ENCODE measurements at regions not wholly inside any gene's neighbourhood (a gene's known extent, or its start where the extent isn't known, plus 50 kb on each side); places are given as distances from the start of the nearest gene placed in this dataset.
A peak's percentile ranks its signal among the peaks of the same experiment; 100 is the strongest.

- intact Hi-C loops (cut with micrococcal nuclease), result loop anchor here (5.0 kb wide), 1 partner anchor 42 kb away; no protein-coding TSS in a partner anchor
- POLR2A ChIA-PET (ENCODE audit: unreplicated experiment), result no interaction called here
These were observed 142.7 kb downstream of the SMAD6 start for GRCh38 chr15:66844747-66845145.

More at GRCh38 chr15:66844747-66845145, 142.7 kb downstream of the SMAD6 start:
- Histone ChIP-seq H2AFZ (replicated peaks; ENCODE audit: low read length, poor library complexity) (no peak overlapping the region), H3K4me3 (ENCODE audit: insufficient read depth, low read depth, low read length) (no peak overlapping the region), H3K36me3 (ENCODE audit: control insufficient read depth, insufficient read depth, low read length) (peaks cover 1% of the 10 kb centered on the region; the same call in 1 of the 2 replicates), H3K79me1 (ENCODE audit: low read depth in 1 of 2, low read length in 2 of 2) (peaks cover 26 to 69% of the 10 kb centered on the region in 2 experiments), H3K9ac (ENCODE audit: low read depth, low read length) (no peak overlapping the region), H4K8ac (ENCODE audit: low read depth in 2 of 2, low read length in 2 of 2) (no peak overlapping the region), H4K20me1 (ENCODE audit: insufficient read depth, low read length) (no peaks in the 10 kb centered on the region; the same call in 1 of the 2 replicates), H2BK5ac (ENCODE audit: low read depth, low read length, poor library complexity, severe bottlenecking) (no peak overlapping the region), H3K4ac (ENCODE audit: low read depth, low read length) (peak overlapping the region; percentile 33; the same call in 1 of the 2 replicates), H3K27me3 (ENCODE audit: control insufficient read depth, insufficient read depth, low read length) (no peaks in the 10 kb centered on the region), H3K18ac (ENCODE audit: low read depth, low read length) (no peak overlapping the region), H3K9me1 (ENCODE audit: insufficient read depth, low read length) (peaks cover 18% of the 10 kb centered on the region), H2BK20ac (ENCODE audit: low read depth, low read length) (no peak overlapping the region), H2BK120ac (ENCODE audit: low read depth, low read length) (no peak overlapping the region), H3K4me1 (ENCODE audit: control insufficient read depth, insufficient read depth, low read length) (peaks cover 22% of the 10 kb centered on the region), H2BK15ac (ENCODE audit: low read depth, low read length) (no peak overlapping the region), H2AK9ac (replicated peaks; ENCODE audit: low read depth, low read length, poor library complexity) (no peak overlapping the region), H3K27ac (ENCODE audit: insufficient read depth, low read length) (no peak overlapping the region), H3K14ac (replicated peaks; ENCODE audit: low read depth, low read length) (no peak overlapping the region), H3K56ac (ENCODE audit: extremely low read depth, insufficient read depth, low read length) (no peak overlapping the region), H4K5ac (ENCODE audit: low read depth, low read length) (no peak overlapping the region), H3K23ac (ENCODE audit: low read depth, low read length) (peak overlapping the region; percentile 79; the same call in 1 of the 2 replicates), H4K91ac (ENCODE audit: insufficient read depth, low read depth, low read length) (no peak overlapping the region), H2AK5ac (ENCODE audit: low read depth, low read length) (peak overlapping the region; percentile 55), H3K9me3 (ENCODE audit: control insufficient read depth, insufficient read depth, low read length) (no peaks in the 10 kb centered on the region), H3K4me2 (ENCODE audit: low read depth, low read length) (no peak overlapping the region)
- dilution Hi-C loops (cut with HindIII; ENCODE audit: low sequenced_read_pairs, unreplicated experiment), result no loop called here
- 100% methylated on average over 2 of the region's 5 CpGs; no CpG with 5 or more reads in 1 of the 2 experiments for WGBS, 2 experiments (ENCODE audit: extremely low coverage in 2 of 2, insufficient read length in 1 of 2)
- TF ChIP-seq RCOR1 (IDR thresholded peaks at IDR 0.05; ENCODE audit: insufficient replicate concordance, low read length) (no peak), NFE2L2 (IDR thresholded peaks at IDR 0.05; ENCODE audit: low read depth, low read length) (no peak), POLR2A (IDR thresholded peaks at IDR 0.05; ENCODE audit: low read depth, low read length) (no peak), CEBPB (IDR thresholded peaks at IDR 0.05; ENCODE audit: low read depth, low read length) (no peak), ELK1 (IDR thresholded peaks at IDR 0.05; ENCODE audit: borderline replicate concordance, low read depth, low read length) (no peak), RAD21 (IDR thresholded peaks at IDR 0.05; ENCODE audit: low read length) (no peak), RFX5 (IDR thresholded peaks at IDR 0.05; ENCODE audit: low read depth, low read length) (no peak), MAZ (IDR thresholded peaks at IDR 0.05; ENCODE audit: borderline replicate concordance, low read depth, low read length) (no peak)
- BruUV-seq (replicated peaks), result no TSS peak
- in situ Hi-C loops (cut with MboI; ENCODE audit: low sequenced_read_pairs), result loop anchor here (25.0 kb wide), 1 partner anchor 132 kb away; the partner anchor contains the start of gene SMAD6
- DNase-seq, result no peak
- CTCF ChIA-PET, result no interaction called here
- no peak for ATAC-seq (ENCODE audit: low read depth)
